DND-41 (cell line): ENCODE measurements at regions not wholly inside any gene's neighbourhood (a gene's known extent, or its start where the extent isn't known, plus 50 kb on each side); places are given as distances from the start of the nearest gene placed in this dataset.

Experiments used
- EZH2 ChIP-seq: IDR thresholded peaks from 3 replicates; pipeline ENCODE4 v1.6.1; 2012; ENCODE audit warnings: borderline replicate concordance, low read depth, mild to moderate bottlenecking, moderate library complexity, low read length, inconsistent platforms; ENCODE audit not compliant: severe bottlenecking
- TF ChIP-seq, protein P1 (sequence below): IDR thresholded peaks from 2 replicates; pipeline ENCODE4 v1.5.1; 2012; ENCODE audit warnings: borderline replicate concordance, low read length, moderate library complexity, mild to moderate bottlenecking; ENCODE audit not compliant: poor library complexity, severe bottlenecking; ENCODE audit errors: extremely low read depth

DNA sequence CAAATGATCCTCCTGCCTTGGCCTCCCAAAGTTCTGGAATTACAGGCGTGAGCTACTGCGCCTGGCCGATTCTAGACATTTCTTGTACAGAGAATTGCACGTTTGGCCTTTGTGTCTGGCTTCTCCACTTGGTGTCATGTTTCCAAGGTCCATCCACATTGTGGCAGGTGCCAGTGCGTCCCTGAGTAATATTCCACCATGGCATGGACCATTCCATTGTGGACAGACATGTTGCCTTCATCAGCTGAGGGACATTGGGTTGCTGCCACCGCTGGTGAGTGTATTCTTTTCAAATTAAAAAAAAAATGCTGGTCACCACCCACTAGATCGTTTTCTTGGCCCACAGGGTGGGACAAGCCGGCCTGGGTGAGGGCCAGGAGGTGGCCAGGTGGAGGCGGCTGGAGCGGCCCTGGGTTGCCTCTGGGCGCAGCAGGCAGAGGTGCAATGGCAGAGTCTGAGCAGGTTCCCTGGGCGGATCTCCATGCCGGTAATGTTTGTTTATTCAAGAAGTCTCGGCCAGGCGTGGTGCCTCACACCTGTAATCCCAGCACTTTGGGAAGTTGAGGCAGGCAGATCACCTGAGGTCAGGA, 274.1 kb downstream of the SEC14L1 start:
- TF ChIP-seq EZH2, result no peak
- TF ChIP-seq, protein P1, sequence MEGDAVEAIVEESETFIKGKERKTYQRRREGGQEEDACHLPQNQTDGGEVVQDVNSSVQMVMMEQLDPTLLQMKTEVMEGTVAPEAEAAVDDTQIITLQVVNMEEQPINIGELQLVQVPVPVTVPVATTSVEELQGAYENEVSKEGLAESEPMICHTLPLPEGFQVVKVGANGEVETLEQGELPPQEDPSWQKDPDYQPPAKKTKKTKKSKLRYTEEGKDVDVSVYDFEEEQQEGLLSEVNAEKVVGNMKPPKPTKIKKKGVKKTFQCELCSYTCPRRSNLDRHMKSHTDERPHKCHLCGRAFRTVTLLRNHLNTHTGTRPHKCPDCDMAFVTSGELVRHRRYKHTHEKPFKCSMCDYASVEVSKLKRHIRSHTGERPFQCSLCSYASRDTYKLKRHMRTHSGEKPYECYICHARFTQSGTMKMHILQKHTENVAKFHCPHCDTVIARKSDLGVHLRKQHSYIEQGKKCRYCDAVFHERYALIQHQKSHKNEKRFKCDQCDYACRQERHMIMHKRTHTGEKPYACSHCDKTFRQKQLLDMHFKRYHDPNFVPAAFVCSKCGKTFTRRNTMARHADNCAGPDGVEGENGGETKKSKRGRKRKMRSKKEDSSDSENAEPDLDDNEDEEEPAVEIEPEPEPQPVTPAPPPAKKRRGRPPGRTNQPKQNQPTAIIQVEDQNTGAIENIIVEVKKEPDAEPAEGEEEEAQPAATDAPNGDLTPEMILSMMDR, result no peak
